ENCODE measurements at regions not wholly inside any gene's neighbourhood (a gene's known extent, or its start where the extent isn't known, plus 50 kb on each side); places are given as distances from the start of the nearest gene placed in this dataset.

- no peak overlapping the region for H3K4me3 Mint-ChIP-seq
- H3K9me3 Mint-ChIP-seq: peaks cover 2% of the 10 kb centered on the region
- Histone ChIP-seq H3K9me3 (ENCODE audit: low read depth) (no peaks in the 10 kb centered on the region), H3K4me3 (no peak overlapping the region), H4K20me1 (ENCODE audit: low read depth) (no peaks in the 10 kb centered on the region), H3K79me2 (ENCODE audit: low read depth) (no peaks in the 10 kb centered on the region), H3K27me3 (no peaks in the 10 kb centered on the region), H3F3A (ENCODE audit: low read depth) (no peaks in the 10 kb centered on the region), H3K27ac (no peak overlapping the region), H2AFZ (replicated peaks) (no peak overlapping the region), H3K4me2 (no peak overlapping the region), H3K9ac (no peak overlapping the region), H3K4me1 (no peaks in the 10 kb centered on the region), H3K36me3 (no peaks in the 10 kb centered on the region)
- H3K27me3 Mint-ChIP-seq (ENCODE audit: insufficient read depth, low read depth): no peaks in the 10 kb centered on the region
- TF ChIP-seq EZH2 (IDR thresholded peaks at IDR 0.05): no peak
- no peaks in the 10 kb centered on the region for H3K4me1 Mint-ChIP-seq
- DNase-seq (ENCODE audit: low spot score): no peak
- no peak overlapping the region for H3K27ac Mint-ChIP-seq
- no peaks in the 10 kb centered on the region for H3K36me3 Mint-ChIP-seq
Measured at GRCh38 chr11:80061056-80061455, 620.2 kb upstream of the TENM4 start.

- Mint-ChIP-seq H3K4me3 (no peak overlapping the region), H3K4me1 (no peaks in the 10 kb centered on the region)
- H3K4me1 ChIP-seq: no peaks in the 10 kb centered on the region
Measured at GRCh38 chr11:80054582-80055165, 613.8 kb upstream of the TENM4 start.

GRCh38 chr11:80048513-80048912 lies 607.7 kb upstream of the TENM4 start:
- Histone ChIP-seq H3K9ac (no peak overlapping the region), H2AFZ (replicated peaks) (no peak overlapping the region), H3K36me3 (no peaks in the 10 kb centered on the region), H3K4me2 (no peak overlapping the region), H4K20me1 (ENCODE audit: low read depth) (no peaks in the 10 kb centered on the region), H3K4me1 (no peaks in the 10 kb centered on the region), H3F3A (ENCODE audit: low read depth) (no peaks in the 10 kb centered on the region), H3K9me3 (ENCODE audit: low read depth) (no peaks in the 10 kb centered on the region), H3K27me3 (no peaks in the 10 kb centered on the region), H3K27ac (no peak overlapping the region), H3K79me2 (ENCODE audit: low read depth) (no peaks in the 10 kb centered on the region), H3K4me3 (no peak overlapping the region)
- Mint-ChIP-seq H3K27ac (no peak overlapping the region), H3K36me3 (no peaks in the 10 kb centered on the region), H3K27me3 (ENCODE audit: insufficient read depth, low read depth) (peaks cover 4% of the 10 kb centered on the region), H3K9me3 (no peaks in the 10 kb centered on the region), H3K4me3 (no peak overlapping the region), H3K4me1 (no peaks in the 10 kb centered on the region)
- TF ChIP-seq CTCF (IDR thresholded peaks at IDR 0.05): no peak
- no peak for DNase-seq (ENCODE audit: low spot score)

More at GRCh38 chr11:80054582-80055165, 613.8 kb upstream of the TENM4 start:
- Histone ChIP-seq H3K27me3 (no peaks in the 10 kb centered on the region), H3K36me3 (no peaks in the 10 kb centered on the region), H3F3A (ENCODE audit: low read depth) (no peaks in the 10 kb centered on the region), H3K27ac (no peak overlapping the region), H4K20me1 (ENCODE audit: low read depth) (no peaks in the 10 kb centered on the region), H3K4me2 (no peak overlapping the region), H3K79me2 (ENCODE audit: low read depth) (no peaks in the 10 kb centered on the region), H2AFZ (replicated peaks) (peak overlapping the region; percentile 9), H3K9ac (no peak overlapping the region), H3K9me3 (ENCODE audit: low read depth) (no peaks in the 10 kb centered on the region), H3K4me3 (no peak overlapping the region)
- no peaks in the 10 kb centered on the region for H3K36me3 Mint-ChIP-seq
- no peak for TF ChIP-seq CTCF (IDR thresholded peaks at IDR 0.05)
- TF ChIP-seq EZH2 (IDR thresholded peaks at IDR 0.05): no peak
- TF ChIP-seq EZH2phosphoT487 (IDR thresholded peaks at IDR 0.05): no peak
- DNase-seq (ENCODE audit: low spot score): no peak
- H3K27me3 Mint-ChIP-seq (ENCODE audit: insufficient read depth, low read depth): peaks cover 2% of the 10 kb centered on the region
- H3K9me3 Mint-ChIP-seq: no peaks in the 10 kb centered on the region
- H3K27ac Mint-ChIP-seq: no peak overlapping the region

GRCh38 chr11:80041136-80042000 lies 600.5 kb upstream of the TENM4 start:
- H3K27me3 Mint-ChIP-seq (ENCODE audit: insufficient read depth, low read depth): peaks cover 5% of the 10 kb centered on the region
- no peak overlapping the region for H3K4me2 ChIP-seq

More at GRCh38 chr11:80041136-80042000, 600.5 kb upstream of the TENM4 start:
- Mint-ChIP-seq H3K27ac (no peak overlapping the region), H3K9me3 (no peaks in the 10 kb centered on the region), H3K4me1 (no peaks in the 10 kb centered on the region), H3K4me3 (no peak overlapping the region), H3K36me3 (no peaks in the 10 kb centered on the region)
- no peaks in the 10 kb centered on the region for H3K79me2 ChIP-seq (ENCODE audit: low read depth)
- H3K27me3 ChIP-seq: no peaks in the 10 kb centered on the region
- no peak overlapping the region for H3K27ac ChIP-seq
- H4K20me1 ChIP-seq (ENCODE audit: low read depth): no peaks in the 10 kb centered on the region
- no peaks in the 10 kb centered on the region for H3K36me3 ChIP-seq
- no peaks in the 10 kb centered on the region for H3K4me1 ChIP-seq
- no peak overlapping the region for H3K4me3 ChIP-seq
- no peaks in the 10 kb centered on the region for H3F3A ChIP-seq (ENCODE audit: low read depth)
- H2AFZ ChIP-seq (replicated peaks): no peak overlapping the region
- TF ChIP-seq EZH2 (IDR thresholded peaks at IDR 0.05) (no peak), EZH2phosphoT487 (IDR thresholded peaks at IDR 0.05) (no peak), CTCF (IDR thresholded peaks at IDR 0.05) (no peak)
- no peak overlapping the region for H3K9ac ChIP-seq
- DNase-seq (ENCODE audit: low spot score): no peak
- no peaks in the 10 kb centered on the region for H3K9me3 ChIP-seq (ENCODE audit: low read depth)

Data from neural progenitor cell (in vitro differentiated cells).